GM12878 (cell line): ENCODE measurements at regions not wholly inside any gene's neighbourhood (a gene's known extent, or its start where the extent isn't known, plus 50 kb on each side); places are given as distances from the start of the nearest gene placed in this dataset.

ENCODE experiments used
- ATAC-seq: fragments of 200-7000 bp; cut with Tn5 transposase; 3 replicates; pipeline ENCODE4 v1.9.1; 2020; ENCODE audit warnings: mild to moderate bottlenecking, moderate library complexity
- BruUV-seq: library from RNA; stranded (reverse); fragments of 400-500 nt; replicated peaks from 2 replicates; lab custom pipeline; 2021; lab: Mats Ljungman, UMichigan
- CTCF ChIA-PET: fragments of 300-600 bp; sonication (Branson Sonifier 250); formaldehyde crosslinking; extraction: SDS; loops from one replicate; lab custom pipeline; 2021; ENCODE audit warnings: inconsistent platforms; lab: Yijun Ruan, JAX
- POLR2A ChIA-PET: fragments of 350-600 bp; formaldehyde crosslinking; extraction: SDS; loops from one replicate; lab custom pipeline; 2021; ENCODE audit warnings: inconsistent platforms; lab: Charles Lee
- RAD21 ChIA-PET: fragments of 300-600 bp; sonication (Branson Sonifier 250); formaldehyde crosslinking; loops from one replicate; lab custom pipeline; 2023; ENCODE audit warnings: antibody characterized with exemption; ENCODE audit not compliant: unreplicated experiment; lab: Charles Lee
- SMC1A ChIA-PET: fragments of 300-600 bp; sonication (Branson Sonifier 250); formaldehyde crosslinking; loops from one replicate; lab custom pipeline; 2023; ENCODE audit not compliant: unreplicated experiment, uncharacterized antibody; lab: Charles Lee
- DNase-seq: peaks from one replicate; pipeline ENCODE4 v3.0.0-alpha.2; 2011; ENCODE audit warnings: low read depth, low spot score
- FAIRE-seq: peaks from 3 replicates; lab custom pipeline; 2011; peaks lifted over from hg19 to GRCh38; lab: Jason Lieb, UNC
- H2AFZ ChIP-seq: 2 replicates; pipeline ENCODE4 v1.6.0; 2011; ENCODE audit warnings: low read depth, low read length, control low read depth; ENCODE audit not compliant: control insufficient read depth
- H3K27ac ChIP-seq: 2 replicates; pipeline ENCODE4 v1.5.1; 2011; ENCODE audit warnings: control low read depth; ENCODE audit not compliant: control insufficient read depth, insufficient read depth
- H3K27me3 ChIP-seq, 2 experiments: replicated peaks in 1 of 2; 2 replicates each; pipeline versions ENCODE4 v1.6.0 to v1.6.1; 2011; ENCODE audit warnings: low read length in 1 of 2; ENCODE audit not compliant: control insufficient read depth in 2 of 2, insufficient read depth in 2 of 2
- H3K36me3 ChIP-seq, 2 experiments: 2 replicates each; pipeline ENCODE4 v1.5.1; 2011; ENCODE audit warnings: low read length in 1 of 2; ENCODE audit not compliant: control insufficient read depth in 2 of 2, insufficient read depth in 2 of 2
- H3K4me1 ChIP-seq: 2 replicates; pipeline ENCODE4 v1.6.1; 2011; ENCODE audit warnings: mild to moderate bottlenecking, low read length, moderate library complexity, mixed read lengths; ENCODE audit not compliant: control insufficient read depth, insufficient read depth
- H3K4me2 ChIP-seq: 2 replicates; pipeline ENCODE4 v1.6.0; 2011; ENCODE audit warnings: control low read depth; ENCODE audit not compliant: control insufficient read depth, insufficient read depth
- H3K4me3 ChIP-seq: fragments of 200-600 bp; sonication (generic); 2 replicates; pipeline ENCODE4 v1.5.1; 2016
- H3K79me2 ChIP-seq: 2 replicates; pipeline ENCODE4 v1.6.0; 2011; ENCODE audit warnings: low read length; ENCODE audit not compliant: control insufficient read depth, insufficient read depth
- H3K9ac ChIP-seq: 2 replicates; pipeline ENCODE4 v1.8.0; 2011; ENCODE audit warnings: low read length, control low read depth, mixed read lengths; ENCODE audit not compliant: control insufficient read depth, insufficient read depth
- H3K9me3 ChIP-seq: replicated peaks from 3 replicates; pipeline ENCODE4 v1.5.1; 2011; ENCODE audit warnings: mild to moderate bottlenecking, low read length; ENCODE audit not compliant: control insufficient read depth, insufficient read depth
- H4K20me1 ChIP-seq: 2 replicates; pipeline ENCODE4 v1.6.0; 2011; ENCODE audit not compliant: control insufficient read depth, insufficient read depth
- BRCA1 ChIP-seq: IDR thresholded peaks from 2 replicates; pipeline ENCODE4 v1.6.1; 2011; ENCODE audit warnings: low read depth, low read length, improper control_type of control experiment
- NKRF ChIP-seq: fragments of 450-650 bp; conservative IDR thresholded peaks from 2 replicates; pipeline ENCODE4 v1.6.1; 2017; ENCODE audit warnings: mild to moderate bottlenecking, moderate library complexity
- NR2C2 ChIP-seq: IDR thresholded peaks from 2 replicates; pipeline ENCODE4 v1.6.1; 2011; ENCODE audit warnings: borderline replicate concordance, low read depth; ENCODE audit not compliant: control insufficient read depth, insufficient read length
- RAD51 ChIP-seq: fragments of 450-650 bp; IDR thresholded peaks from 2 replicates; pipeline ENCODE4 v1.6.1; 2016; ENCODE audit warnings: moderate library complexity, mild to moderate bottlenecking, inconsistent platforms
- RCOR1 ChIP-seq: conservative IDR thresholded peaks from 2 replicates; pipeline ENCODE4 v1.6.1; 2012; ENCODE audit warnings: low read depth, low read length, improper control_type of control experiment
- SMAD1 ChIP-seq: fragments of 450-650 bp; IDR thresholded peaks from 2 replicates; pipeline ENCODE4 v1.6.1; 2018; ENCODE audit warnings: mild to moderate bottlenecking, low read depth; ENCODE audit not compliant: partially characterized antibody
- ZBTB11 ChIP-seq: fragments of 450-650 bp; formaldehyde crosslinking; IDR thresholded peaks from 2 replicates; pipeline ENCODE4 v1.5.0; 2022; ENCODE audit warnings: mild to moderate bottlenecking, missing genetic modification characterization
- ZNF207 ChIP-seq: fragments of 450-650 bp; IDR thresholded peaks from 2 replicates; pipeline ENCODE4 v1.6.1; 2014; ENCODE audit warnings: antibody characterized with exemption, mild to moderate bottlenecking, borderline replicate concordance
- WGBS: methylation state at CpG from one replicate; pipeline ENCODE4 v1.1.6; 2016; ENCODE audit warnings: low lambda C conversion rate; ENCODE audit not compliant: insufficient replicate concordance, insufficient coverage; ENCODE audit errors: missing lambda C conversion rate; 5-methylcytosine and 5-hydroxymethylcytosine counted together
- in situ Hi-C: fragments of 300-500 bp; cut with MboI; formaldehyde crosslinking; loops from 9 replicates; pipeline ENCODE4 v1.14.3; 2018; ENCODE audit warnings: mixed read lengths
- intact Hi-C: fragments of 100-400 bp; cut with micrococcal nuclease; formaldehyde crosslinking; loops from one replicate; pipeline ENCODE4 v1.14.2; 2022; ENCODE audit not compliant: unreplicated experiment
- TF ChIP-seq, protein P1 (sequence below): fragments of 450-650 bp; IDR thresholded peaks from 2 replicates; pipeline ENCODE4 v1.6.1; 2017; ENCODE audit warnings: mild to moderate bottlenecking, moderate library complexity
- TF ChIP-seq, protein P2 (sequence below): IDR thresholded peaks from 2 replicates; pipeline ENCODE4 v1.6.1; 2012; ENCODE audit warnings: low read depth, low read length, improper control_type of control experiment

GRCh38 chr16:77077256-77077922 lies 113.6 kb upstream of the MON1B start (continued):
- TF ChIP-seq NKRF (no peak), BRCA1 (no peak), SMAD1 (no peak)
- TF ChIP-seq, protein P1, sequence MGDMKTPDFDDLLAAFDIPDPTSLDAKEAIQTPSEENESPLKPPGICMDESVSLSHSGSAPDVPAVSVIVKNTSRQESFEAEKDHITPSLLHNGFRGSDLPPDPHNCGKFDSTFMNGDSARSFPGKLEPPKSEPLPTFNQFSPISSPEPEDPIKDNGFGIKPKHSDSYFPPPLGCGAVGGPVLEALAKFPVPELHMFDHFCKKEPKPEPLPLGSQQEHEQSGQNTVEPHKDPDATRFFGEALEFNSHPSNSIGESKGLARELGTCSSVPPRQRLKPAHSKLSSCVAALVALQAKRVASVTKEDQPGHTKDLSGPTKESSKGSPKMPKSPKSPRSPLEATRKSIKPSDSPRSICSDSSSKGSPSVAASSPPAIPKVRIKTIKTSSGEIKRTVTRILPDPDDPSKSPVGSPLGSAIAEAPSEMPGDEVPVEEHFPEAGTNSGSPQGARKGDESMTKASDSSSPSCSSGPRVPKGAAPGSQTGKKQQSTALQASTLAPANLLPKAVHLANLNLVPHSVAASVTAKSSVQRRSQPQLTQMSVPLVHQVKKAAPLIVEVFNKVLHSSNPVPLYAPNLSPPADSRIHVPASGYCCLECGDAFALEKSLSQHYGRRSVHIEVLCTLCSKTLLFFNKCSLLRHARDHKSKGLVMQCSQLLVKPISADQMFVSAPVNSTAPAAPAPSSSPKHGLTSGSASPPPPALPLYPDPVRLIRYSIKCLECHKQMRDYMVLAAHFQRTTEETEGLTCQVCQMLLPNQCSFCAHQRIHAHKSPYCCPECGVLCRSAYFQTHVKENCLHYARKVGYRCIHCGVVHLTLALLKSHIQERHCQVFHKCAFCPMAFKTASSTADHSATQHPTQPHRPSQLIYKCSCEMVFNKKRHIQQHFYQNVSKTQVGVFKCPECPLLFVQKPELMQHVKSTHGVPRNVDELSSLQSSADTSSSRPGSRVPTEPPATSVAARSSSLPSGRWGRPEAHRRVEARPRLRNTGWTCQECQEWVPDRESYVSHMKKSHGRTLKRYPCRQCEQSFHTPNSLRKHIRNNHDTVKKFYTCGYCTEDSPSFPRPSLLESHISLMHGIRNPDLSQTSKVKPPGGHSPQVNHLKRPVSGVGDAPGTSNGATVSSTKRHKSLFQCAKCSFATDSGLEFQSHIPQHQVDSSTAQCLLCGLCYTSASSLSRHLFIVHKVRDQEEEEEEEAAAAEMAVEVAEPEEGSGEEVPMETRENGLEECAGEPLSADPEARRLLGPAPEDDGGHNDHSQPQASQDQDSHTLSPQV = no peak
- TF ChIP-seq, all 136 proteins: peak for 0

- SMC1A ChIA-PET = no interaction called here
- Histone ChIP-seq H3K27me3 (no peaks in the 10 kb centered on the region), H3K27ac (no peak overlapping the region), H3K9ac (no peak overlapping the region), H4K20me1 (no peaks in the 10 kb centered on the region), H3K4me2 (no peak overlapping the region), H3K36me3 (no peaks in the 10 kb centered on the region), H3K4me1 (no peaks in the 10 kb centered on the region), H3K4me3 (no peak overlapping the region), H2AFZ (no peak overlapping the region), H3K9me3 (no peaks in the 10 kb centered on the region), H3K79me2 (no peaks in the 10 kb centered on the region)
- DNase-seq (no peak), FAIRE-seq (no peak), ATAC-seq (no peak)
- no peak for TF ChIP-seq ZNF207
- no peak for TF ChIP-seq RAD51
- no peak for TF ChIP-seq NR2C2
- TF ChIP-seq, protein P2, sequence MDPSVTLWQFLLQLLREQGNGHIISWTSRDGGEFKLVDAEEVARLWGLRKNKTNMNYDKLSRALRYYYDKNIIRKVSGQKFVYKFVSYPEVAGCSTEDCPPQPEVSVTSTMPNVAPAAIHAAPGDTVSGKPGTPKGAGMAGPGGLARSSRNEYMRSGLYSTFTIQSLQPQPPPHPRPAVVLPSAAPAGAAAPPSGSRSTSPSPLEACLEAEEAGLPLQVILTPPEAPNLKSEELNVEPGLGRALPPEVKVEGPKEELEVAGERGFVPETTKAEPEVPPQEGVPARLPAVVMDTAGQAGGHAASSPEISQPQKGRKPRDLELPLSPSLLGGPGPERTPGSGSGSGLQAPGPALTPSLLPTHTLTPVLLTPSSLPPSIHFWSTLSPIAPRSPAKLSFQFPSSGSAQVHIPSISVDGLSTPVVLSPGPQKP = no peak
- TF ChIP-seq ZBTB11 = no peak
- no peak for TF ChIP-seq RCOR1
- intact Hi-C loops (no loop called here), in situ Hi-C loops (no loop called here)
- RAD21 ChIA-PET = no interaction called here
- no TSS peak for BruUV-seq
- WGBS = 0% methylated on average over 1 of the region's 1 CpG
- CTCF ChIA-PET = no interaction called here
- POLR2A ChIA-PET = no interaction called here
Measured at GRCh38 chr16:77085981-77086380, 105.0 kb upstream of the MON1B start.
